Aorta (tissue), 5 donors: ENCODE measurements at regions not wholly inside any gene's neighbourhood (a gene's known extent, or its start where the extent isn't known, plus 50 kb on each side); places are given as distances from the start of the nearest gene placed in this dataset.

Source experiments
- ATAC-seq: fragments of 200-7000 bp; cut with Tn5 transposase; one replicate; pipeline ENCODE4 v1.9.1; 2022; ENCODE audit warnings: moderate library complexity; ENCODE audit not compliant: low FRiP score
- DNase-seq, 2 donors: peaks; one replicate each; pipeline ENCODE4 v3.0.0-alpha.2; 2020
- H3K27ac ChIP-seq, 2 donors: one replicate each; pipeline ENCODE4 v1.5.1; 2013; ENCODE audit warnings: low read length in 2 of 2, mild to moderate bottlenecking in 2 of 2, moderate library complexity in 2 of 2, control low read depth in 1 of 2, inconsistent platforms in 1 of 2, low read depth in 1 of 2
- H3K27me3 ChIP-seq, 2 donors: one replicate each; pipeline ENCODE4 v1.6.1; 2013; ENCODE audit warnings: control low read depth in 1 of 2, low read length in 1 of 2, mild to moderate bottlenecking in 1 of 2, moderate library complexity in 1 of 2; ENCODE audit not compliant: insufficient read depth in 2 of 2, control insufficient read depth in 1 of 2
- H3K36me3 ChIP-seq, 2 donors: one replicate each; pipeline ENCODE4 v1.6.1; 2013; ENCODE audit warnings: control low read depth in 1 of 2, low read length in 1 of 2, mild to moderate bottlenecking in 1 of 2; ENCODE audit not compliant: insufficient read depth in 2 of 2, control insufficient read depth in 1 of 2
- H3K4me1 ChIP-seq, 2 donors: one replicate each; pipeline ENCODE4 v1.6.1; 2013; ENCODE audit warnings: low read length in 2 of 2, control low read depth in 1 of 2, mild to moderate bottlenecking in 1 of 2, moderate library complexity in 1 of 2; ENCODE audit not compliant: insufficient read depth in 2 of 2, control insufficient read depth in 1 of 2
- H3K4me3 ChIP-seq, 2 donors: one replicate each; pipeline ENCODE4 v1.5.1; 2013; ENCODE audit warnings: low read length in 2 of 2, control low read depth in 1 of 2, mild to moderate bottlenecking in 1 of 2
- H3K9me3 ChIP-seq: one replicate; pipeline ENCODE4 v1.6.1; 2013; ENCODE audit warnings: mild to moderate bottlenecking, low read length; ENCODE audit not compliant: control insufficient read depth
- WGBS, 2 donors: extraction: QIAGEN DNeasy Blood & Tissue Kit; methylation state at CpG; one replicate each; pipeline ENCODE4 v1.1.7; 2013; 5-methylcytosine and 5-hydroxymethylcytosine counted together
- intact Hi-C, 2 donors: fragments of 100-400 bp; cut with DNase I; formaldehyde crosslinking; loops; one replicate each; pipeline versions ENCODE4 v1.14.2 to v1.15.0; 2022
- donor health status: healthy with polysubstance abuse.
- donor health status: Bipolar disorder and iron deficiency.
- donor health status: DM: no; HTN: no; CAD: no.
- donor health status: DM: no; HTN: no; CAD: no.
- donor health status: DM: yes; HTN: yes; CAD: no.

GRCh38 chr7:51367614-51367968, 51.0 kb upstream of the COBL start:
- no peaks in the 10 kb centered on the region for H3K27me3 ChIP-seq

GRCh38 chr7:51366930-51367613, 50.5 kb upstream of the COBL start:
- intact Hi-C loops, result loop anchor here in 1 of 2 donors (10.0 kb wide), 1 partner anchor 202 kb away; no protein-coding TSS in a partner anchor
- DNase-seq (no peak), ATAC-seq (peak; percentile 49)

More at GRCh38 chr7:51367614-51367968, 51.0 kb upstream of the COBL start:
- Histone ChIP-seq H3K27ac (no peak overlapping the region), H3K9me3 (no peaks in the 10 kb centered on the region), H3K4me1 (no peaks in the 10 kb centered on the region), H3K36me3 (no peaks in the 10 kb centered on the region), H3K4me3 (no peak overlapping the region)
- DNase-seq (no peak), ATAC-seq (no peak)
- 57 to 59% methylated on average over 3 of the region's 3 CpGs for WGBS, 2 donors
- intact Hi-C loops, result loop anchor here in 1 of 2 donors (10.0 kb wide), 1 partner anchor 203 kb away; no protein-coding TSS in a partner anchor

More at GRCh38 chr7:51366930-51367613, 50.5 kb upstream of the COBL start:
- WGBS, 2 donors, result 31 to 34% methylated on average over 6 of the region's 6 CpGs
- Histone ChIP-seq H3K4me3 (no peak overlapping the region), H3K4me1 (no peaks in the 10 kb centered on the region), H3K36me3 (no peaks in the 10 kb centered on the region), H3K27ac (no peak overlapping the region), H3K9me3 (no peaks in the 10 kb centered on the region), H3K27me3 (no peaks in the 10 kb centered on the region)
